ENCODE measurements at regions not wholly inside any gene's neighbourhood (a gene's known extent, or its start where the extent isn't known, plus 50 kb on each side); places are given as distances from the start of the nearest gene placed in this dataset.

DNA sequence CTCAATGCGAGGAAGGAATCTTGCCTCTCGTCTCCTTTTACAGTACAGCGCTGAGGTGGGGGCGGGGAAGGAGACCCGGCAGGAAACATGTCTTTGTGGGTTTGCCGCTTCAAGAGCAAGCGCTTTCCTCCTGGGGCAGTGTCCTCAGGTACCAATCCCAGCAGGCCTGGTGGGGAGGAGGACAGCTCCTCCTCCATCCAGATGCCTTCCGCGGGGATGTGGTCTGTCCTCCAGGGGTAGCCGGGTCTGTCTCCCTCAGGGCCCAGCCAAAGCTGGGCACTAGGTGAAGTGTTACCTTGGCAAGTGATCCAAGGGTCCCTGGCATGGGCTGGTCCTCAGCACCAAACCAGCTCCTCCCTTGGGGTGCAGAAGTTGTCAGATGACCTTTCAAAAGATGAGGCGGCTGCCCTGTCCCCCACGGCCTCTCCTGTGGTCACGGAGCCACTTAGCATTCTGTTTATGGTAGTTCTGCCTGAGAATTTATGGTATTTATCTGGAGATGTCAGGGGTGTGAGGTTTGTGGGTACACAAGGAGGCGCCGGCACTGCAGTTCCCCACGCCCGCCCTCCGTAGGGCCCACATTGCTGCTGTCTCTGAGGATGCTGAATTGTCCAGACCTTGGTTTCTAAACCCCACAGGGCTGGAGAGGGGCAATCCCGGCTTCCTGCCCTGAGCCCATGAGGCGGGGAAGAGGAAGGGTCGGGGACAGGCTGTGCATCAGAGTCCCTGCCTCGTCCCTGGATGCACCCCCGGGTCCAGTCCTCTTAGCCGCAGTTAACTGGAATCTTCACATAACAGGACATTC lies 93.5 kb upstream of the ANO1 start:
- TF ChIP-seq, protein P1, sequence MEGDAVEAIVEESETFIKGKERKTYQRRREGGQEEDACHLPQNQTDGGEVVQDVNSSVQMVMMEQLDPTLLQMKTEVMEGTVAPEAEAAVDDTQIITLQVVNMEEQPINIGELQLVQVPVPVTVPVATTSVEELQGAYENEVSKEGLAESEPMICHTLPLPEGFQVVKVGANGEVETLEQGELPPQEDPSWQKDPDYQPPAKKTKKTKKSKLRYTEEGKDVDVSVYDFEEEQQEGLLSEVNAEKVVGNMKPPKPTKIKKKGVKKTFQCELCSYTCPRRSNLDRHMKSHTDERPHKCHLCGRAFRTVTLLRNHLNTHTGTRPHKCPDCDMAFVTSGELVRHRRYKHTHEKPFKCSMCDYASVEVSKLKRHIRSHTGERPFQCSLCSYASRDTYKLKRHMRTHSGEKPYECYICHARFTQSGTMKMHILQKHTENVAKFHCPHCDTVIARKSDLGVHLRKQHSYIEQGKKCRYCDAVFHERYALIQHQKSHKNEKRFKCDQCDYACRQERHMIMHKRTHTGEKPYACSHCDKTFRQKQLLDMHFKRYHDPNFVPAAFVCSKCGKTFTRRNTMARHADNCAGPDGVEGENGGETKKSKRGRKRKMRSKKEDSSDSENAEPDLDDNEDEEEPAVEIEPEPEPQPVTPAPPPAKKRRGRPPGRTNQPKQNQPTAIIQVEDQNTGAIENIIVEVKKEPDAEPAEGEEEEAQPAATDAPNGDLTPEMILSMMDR (conservative IDR thresholded peaks at IDR 0.05; ENCODE audit: low read depth, low read length): no peak
- no peak for TF ChIP-seq EZH2 (IDR thresholded peaks at IDR 0.05; ENCODE audit: borderline replicate concordance, low read depth, low read length, poor library complexity, severe bottlenecking)

All from A673 (cell line).